ENCODE measurements at regions not wholly inside any gene's neighbourhood (a gene's known extent, or its start where the extent isn't known, plus 50 kb on each side); places are given as distances from the start of the nearest gene placed in this dataset.
"Not testable (repeated sequence)": the region's sequence is repeated elsewhere in the genome, so short reads cannot be mapped to it uniquely, and the experiment has no call there.

DNA sequence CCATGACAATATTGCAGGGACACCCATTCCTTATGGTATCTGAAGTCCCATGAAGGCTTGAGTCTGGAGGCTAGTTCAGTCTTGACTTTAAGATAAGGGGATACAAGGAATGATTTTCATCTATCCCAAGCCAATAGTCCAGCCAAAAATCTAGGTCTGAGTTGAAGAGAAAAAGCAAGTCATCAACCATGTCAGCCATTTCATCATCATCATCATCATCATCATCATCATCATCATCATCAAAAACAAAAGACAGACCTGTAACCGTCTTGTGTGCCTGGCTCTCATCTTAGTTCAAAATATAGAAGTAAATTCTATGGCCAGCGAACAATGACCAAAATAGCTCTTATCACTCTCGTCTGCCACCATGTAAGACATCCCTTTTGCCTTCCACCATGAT is 59.5 kb upstream of the FAM90A26 start:
- not testable (repeated sequence) for DNase-seq

DNA sequence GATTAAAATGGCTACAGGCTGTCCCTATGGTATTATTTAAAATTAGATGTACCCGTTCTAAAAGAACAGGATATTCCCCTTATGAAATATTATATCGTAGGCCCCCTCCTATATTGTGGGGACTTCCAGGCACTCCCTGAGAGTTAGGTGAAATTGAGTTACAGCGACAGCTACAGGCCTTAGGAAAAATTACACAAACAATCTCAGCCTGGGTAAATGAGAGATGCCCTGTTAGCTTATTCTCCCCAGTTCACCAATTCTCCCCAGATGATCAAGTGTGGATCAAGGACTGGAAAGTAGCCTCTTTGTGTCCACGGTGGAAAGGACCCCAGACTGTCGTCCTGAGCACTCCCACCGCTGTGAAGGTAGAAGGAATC is 67.1 kb upstream of the FAM90A26 start:
- DNase-seq, result not testable (repeated sequence)

DNA sequence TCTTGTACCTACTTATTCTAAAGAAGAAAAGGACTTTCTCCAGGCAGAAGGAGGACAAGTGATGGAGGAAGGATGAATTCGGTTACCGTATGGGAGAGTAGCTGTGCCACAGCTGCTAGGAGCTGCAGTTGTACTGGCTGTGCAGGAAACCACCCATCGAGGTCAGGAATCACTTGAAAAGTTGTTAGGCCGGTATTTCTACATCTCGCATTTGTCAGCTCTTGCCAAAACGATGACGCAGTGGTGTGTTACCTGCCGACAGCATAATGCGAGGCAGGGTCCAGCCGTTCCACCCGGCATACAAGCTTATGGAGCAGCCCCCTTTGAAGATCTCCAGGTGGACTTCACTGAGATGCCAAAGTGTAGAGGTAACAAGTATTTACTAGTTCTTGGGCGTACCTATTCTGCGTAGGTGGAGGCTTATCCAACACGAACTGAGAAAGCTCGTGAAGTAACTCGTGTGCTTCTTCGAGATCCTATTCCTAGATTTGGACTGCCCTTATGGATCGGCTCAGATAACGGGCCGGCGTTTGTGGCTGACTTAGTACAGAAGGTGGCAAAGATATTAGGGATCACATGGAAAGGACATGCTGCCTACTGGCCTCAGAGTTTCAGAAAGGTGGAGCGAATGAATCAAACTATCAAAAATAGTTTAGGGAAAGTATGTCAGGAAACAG is 67.6 kb upstream of the FAM90A26 start:
- not testable (repeated sequence) for DNase-seq

DNA sequence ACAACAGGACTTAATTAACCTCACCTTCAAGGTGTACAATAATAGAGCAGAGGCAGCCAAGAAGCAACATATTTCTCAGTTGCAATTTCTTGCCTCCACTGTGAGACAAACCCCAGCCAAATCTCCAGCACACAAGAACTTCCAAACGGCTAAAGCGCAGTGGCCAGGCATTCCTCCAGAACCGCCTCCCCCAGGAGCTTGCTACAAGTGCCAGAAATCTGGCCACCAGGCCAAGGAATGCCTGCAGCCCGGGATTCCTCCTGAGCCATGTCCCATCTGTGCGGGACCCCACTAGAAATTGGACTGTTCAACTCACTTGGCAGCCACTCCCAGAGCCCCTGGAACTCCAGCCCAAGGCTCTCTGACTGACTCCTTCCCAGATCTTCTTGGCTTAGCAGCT is 73.9 kb upstream of the FAM90A26 start:
- DNase-seq, result not testable (repeated sequence)

DNA sequence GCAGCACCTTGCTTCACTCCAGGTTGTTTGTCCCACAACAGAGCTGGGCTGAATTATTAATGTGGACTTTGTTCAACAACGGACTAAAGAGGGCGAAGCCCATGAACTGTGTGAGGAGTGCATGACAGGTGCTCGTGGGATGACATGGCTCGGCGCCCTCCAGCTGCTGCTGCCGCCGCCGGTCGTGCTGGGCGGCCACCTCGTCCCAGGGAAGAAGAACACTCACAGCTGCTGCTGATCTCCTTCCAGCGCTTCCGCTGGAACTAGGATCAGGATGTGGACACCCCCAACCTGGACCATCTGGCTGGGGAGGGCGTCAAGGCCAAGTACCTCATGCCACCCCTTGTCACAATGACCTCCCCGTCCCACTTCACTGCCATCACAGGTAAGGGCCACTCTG is 91.4 kb upstream of the FAM90A26 start:
- not testable (repeated sequence) for DNase-seq

DNA sequence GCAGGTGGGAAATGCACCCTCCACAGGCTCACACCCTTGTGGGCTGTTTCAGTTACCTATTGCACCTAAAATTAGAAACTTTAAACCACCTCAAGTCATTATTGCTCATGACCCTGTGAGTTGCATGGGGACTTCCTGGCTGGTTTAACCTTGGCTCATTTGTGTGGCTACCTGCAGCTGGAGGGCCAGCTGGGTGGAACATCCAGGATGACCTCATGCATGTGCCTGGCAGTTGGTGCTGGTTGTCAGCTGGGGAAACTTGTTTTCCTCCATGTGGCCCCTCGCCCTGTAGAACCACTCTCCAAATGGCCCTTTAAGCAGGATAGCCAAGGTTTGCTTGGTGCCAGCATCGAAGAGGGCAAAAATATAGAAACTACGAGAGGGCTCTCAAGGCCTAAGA is 93.2 kb upstream of the FAM90A26 start:
- not testable (repeated sequence) for DNase-seq

DNA sequence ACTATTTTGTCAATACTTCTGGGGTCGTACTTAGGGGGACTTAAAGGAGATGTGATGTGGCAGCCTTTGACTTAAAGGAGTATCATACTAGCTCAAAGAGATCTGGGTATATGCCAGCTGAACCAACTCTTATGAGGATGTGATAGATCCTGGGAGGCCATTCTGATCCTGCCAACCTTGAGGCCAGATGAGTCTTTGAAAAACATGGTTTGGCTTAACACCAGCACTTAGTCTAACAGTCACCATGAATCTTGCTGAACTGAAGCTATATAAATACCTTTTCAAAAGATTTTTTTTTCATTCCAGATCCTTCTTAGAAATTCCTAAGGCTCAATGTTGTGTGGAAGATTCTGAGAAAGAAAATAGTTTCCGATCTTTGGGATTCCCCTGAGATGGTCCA is 93.7 kb upstream of the FAM90A26 start:
- DNase-seq, result not testable (repeated sequence)

DNA sequence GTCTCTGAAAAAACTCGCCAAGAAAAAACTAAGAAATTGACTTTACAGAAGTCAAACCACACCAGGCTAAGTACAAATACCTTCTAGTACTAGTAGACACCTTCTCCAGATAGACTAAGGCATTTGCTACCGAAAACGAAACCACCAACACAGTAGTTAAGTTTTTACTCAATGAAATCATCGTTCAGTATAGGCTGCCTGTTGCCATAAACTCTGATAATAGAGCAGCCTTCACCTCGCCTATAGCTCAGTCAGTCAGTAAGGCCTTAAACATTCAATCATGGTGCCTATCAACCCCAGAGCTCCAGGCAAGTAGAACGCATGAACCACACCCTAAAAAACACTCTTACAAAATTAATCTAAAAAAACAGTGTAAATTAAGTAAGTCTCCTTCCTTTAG is 96.8 kb upstream of the FAM90A26 start:
- not testable (repeated sequence) for DNase-seq

DNA sequence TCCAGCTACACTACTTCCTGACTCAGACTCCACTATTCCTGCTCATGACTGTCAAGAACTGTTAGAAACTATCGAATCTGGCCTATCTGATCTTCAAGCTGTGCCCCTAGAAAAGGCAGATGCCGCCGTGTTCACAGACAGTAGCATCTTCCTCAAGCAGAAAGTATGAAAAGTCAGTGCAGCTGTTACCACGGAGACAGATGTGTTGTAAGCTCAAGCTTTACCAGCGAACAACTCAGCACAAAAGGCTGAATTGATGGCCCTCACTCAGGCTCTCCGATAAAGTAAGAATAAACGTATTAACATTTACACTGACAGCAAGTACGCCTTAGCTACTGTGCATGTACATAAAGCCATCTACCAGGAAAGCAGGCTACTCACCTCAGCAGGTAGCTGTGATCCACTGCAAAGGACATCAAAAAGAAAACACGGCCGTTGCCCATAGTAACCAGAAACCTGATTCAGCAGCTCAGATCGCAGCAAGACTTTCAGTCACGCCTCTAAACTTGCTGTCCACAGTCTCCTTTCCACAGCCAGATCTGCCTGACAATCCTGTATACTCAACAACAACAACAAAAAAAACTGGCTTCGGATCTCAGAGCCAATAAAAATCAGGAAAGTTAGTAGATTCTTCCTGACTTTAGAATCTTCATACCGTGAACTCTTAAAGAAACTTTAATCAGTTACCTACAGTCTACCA is 97.5 kb upstream of the FAM90A26 start:
- DNase-seq, result not testable (repeated sequence)

DNA sequence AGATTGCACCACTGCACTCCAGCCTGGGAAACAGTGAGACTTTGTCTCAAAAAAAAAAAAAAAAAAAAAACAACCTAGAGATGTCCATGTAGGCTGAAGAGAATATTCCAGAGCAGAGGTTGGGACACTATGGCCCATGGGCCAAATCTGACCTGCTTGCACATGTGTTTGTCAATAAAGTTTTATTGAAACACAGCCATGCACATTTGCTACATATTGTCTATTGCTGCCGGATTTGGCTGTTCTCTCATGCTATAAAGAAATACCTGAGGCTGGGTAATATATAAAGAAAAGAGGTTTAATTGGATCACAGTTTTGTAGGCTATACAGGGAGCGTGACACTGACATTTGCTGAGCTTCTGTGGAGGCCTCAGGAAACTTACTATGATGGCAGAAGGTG is 102.3 kb upstream of the FAM90A26 start:
- DNase-seq, result not testable (repeated sequence)

DNA sequence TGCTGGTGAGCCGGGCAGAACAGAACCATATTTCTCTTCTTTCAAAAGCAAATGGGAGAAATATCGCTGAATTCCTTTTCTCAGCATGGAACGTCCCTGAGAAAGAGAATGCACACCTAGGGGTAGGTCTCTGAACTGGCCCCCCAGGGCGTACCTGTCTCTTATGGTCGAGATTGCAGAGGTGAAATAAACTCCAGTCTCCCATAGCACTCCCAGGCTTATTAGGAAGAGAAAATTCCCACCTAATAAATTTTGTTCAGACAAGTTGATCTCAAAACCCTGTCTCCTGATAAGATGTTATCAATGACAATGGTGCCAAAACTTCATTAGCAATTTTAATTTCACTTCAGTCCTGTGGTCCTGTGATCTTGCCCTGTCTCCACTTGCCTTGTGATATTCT is 106.6 kb upstream of the FAM90A26 start:
- not testable (repeated sequence) for DNase-seq

DNA sequence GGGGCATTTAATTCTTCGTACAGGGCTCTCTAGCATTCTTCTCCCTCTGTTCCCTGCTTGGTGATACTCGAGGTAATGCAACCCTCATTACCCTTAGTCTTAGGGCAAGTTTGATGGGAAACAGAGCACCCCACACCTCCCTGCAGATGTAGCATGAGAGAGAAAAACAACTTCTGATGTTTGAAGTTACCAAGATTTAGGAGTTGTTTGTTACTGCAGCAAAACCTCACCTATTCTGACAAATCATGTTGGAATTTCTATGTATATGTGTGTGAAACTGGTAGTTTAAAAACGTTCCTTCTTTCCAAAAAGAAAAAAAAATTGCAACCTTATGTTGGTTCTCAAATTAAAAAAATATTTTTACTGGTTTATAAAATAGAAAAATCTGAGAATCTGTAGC is 145.3 kb upstream of the FAM90A26 start:
- not testable (repeated sequence) for DNase-seq

DNA sequence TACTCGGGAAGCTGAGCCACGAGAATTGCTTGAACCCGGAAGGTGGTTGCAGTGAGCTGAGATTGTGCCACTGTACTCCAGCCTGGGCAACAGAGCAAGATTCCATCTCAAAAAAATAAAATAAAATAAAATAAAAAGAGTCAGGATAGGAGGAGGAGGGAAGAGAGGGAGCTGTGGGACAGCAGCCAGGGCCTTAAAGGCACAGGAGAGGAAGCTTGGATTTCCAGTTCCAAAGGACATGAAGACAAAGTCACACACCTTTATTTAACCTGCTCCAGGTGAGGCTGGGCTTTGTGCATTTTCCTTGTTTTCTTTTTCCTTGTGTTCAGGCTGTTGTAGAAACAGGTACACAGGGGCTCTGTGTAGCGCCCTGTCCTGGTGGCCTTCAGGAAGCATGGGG is 138.2 kb upstream of the HMX1 start:
- DNase-seq, result not testable (repeated sequence)

DNA sequence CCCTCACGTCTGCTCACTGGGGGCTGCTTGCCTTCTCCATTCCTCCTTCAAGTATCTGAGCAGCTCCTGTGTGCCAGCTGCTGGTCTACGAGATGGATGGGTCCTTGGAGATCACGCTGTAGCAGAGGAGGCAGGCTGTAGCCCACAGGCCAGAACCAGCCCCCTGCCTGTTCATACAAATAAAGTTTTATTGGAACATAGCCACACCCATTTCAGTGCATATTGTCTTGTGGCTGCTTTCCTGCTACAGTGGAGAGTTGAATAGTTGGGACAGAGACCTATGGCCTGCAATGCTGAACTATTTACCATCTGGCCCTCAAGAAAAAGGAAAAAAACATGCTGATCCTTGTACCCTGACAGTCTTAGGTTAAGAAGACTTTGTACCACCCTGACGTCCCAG is 136.8 kb upstream of the HMX1 start:
- not testable (repeated sequence) for DNase-seq

DNA sequence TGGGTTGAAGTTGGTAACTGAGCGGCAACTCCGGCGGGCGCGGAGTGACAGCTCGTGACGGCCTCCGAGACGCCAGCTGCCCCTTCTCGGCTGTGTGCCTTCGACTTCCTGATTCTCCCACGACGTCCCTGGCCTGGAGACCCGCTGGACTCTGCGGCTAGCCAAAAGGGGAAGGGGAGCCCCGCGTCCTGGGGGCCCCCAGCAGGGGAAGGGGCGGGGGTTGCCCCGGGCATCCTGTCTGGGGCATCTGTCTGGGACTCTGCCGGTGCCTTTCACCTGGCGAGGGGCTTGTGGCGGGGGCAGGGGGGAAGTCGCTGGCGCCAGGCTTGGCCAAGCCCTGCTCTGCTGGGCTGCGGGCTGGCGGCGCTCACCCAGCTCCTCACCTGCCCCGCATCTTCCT is 129.5 kb upstream of the HMX1 start:
- not testable (repeated sequence) for DNase-seq

DNA sequence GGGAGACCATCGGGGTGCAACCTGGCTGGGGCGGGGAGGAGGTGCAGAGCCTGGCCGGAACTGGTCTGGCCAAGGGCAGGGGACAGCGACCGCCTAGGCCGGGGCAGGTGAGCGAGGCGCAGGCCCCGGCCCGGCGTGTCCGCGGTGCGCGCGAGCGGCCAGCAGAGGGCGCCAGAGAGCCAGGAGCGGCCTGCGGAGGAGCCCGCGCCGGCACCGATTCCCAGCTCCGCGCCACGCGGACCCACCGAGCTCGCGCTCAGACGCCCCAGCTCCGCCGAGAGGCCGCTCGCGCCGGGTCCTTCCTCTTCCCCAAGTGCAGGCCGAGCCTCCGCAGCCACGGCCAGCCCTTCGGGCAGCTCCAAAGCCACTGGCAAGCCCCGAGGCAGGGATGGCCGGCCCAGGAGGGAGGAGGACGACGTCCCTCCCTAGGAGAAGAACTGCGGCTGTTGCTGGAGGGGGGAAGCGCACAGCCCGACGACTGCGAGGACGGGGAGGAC is 128.9 kb upstream of the HMX1 start:
- peak; percentile 23 for DNase-seq

DNA sequence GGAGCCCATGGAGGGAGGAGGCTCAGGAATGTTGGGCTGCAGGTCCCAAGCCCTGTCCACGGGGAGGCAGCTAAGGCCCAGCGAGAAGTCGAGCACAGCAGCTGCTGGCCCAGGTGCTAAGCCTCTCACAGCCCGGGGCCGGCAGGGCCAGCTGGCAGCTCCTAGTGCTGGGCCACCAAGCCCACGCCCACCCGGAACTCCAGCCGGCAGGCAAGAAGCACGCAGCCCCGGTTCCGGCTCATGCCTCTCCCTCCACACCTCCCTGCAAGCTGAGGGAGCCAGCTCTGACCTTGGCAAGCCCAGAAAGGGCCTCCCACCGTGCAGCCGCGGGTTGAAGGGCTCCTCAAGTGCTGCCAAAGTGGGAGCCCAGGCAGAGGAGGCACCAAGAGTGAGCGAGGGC is 121.3 kb upstream of the HMX1 start:
- DNase-seq, result not testable (repeated sequence)

DNA sequence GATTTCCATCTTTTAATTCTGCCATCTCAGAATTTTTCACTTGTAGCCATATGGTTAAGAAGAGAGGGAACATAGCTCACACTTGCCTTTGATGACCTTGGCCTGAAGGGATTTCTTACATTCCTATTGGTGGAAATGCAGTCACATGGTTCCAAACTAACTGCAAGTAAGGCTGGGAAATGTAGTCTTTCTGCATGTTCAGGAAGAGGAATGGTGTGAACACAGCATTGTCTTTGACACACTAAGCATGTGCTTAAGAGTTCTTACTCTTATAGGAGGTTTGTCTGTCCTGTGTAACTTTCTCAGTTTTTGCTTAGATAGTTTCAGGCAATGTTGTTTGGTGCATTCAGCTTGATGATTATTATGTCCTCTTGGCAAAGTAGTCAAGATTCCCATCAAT is 119.8 kb upstream of the HMX1 start:
- DNase-seq, result not testable (repeated sequence)

DNA sequence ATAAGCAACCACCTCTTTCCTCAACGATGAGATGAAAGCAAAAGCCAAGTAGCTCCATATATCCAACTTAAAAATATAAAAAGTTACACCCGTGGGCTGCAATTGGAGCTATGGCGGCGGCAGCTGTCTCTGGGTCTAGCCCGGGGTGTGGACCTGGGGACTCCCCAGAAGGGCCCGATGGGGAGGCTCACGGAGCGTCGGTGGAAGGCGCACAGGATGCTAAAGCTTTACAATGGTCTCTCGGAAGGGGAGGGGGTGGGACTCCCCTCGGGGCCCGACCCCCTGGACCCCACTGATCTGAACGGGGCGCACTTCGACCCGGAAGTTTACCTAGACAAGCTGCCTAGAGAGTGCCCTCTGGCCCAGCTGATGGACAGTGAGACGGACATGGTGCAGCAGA is 118.7 kb upstream of the HMX1 start:
- not testable (repeated sequence) for DNase-seq

DNA sequence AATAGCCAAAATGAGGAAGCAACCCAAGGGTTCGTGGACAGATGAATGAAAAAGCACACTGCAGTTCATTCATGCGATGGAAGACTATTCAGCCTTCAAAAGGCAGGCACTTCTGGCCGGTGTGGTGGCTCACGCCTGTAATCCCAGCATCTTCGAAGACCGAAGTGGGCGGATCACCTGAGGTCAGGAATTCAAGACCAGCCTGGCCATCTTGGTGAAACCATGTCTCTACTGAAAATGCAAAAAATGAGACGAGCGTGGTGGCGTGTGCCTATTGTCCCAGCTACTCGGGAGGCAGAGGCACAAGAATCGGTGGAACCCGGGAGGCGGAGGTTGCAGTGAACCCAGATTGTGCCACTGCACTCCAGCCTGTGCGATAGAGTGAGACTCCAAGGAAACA is 114.1 kb upstream of the HMX1 start:
- DNase-seq, result not testable (repeated sequence)

DNA sequence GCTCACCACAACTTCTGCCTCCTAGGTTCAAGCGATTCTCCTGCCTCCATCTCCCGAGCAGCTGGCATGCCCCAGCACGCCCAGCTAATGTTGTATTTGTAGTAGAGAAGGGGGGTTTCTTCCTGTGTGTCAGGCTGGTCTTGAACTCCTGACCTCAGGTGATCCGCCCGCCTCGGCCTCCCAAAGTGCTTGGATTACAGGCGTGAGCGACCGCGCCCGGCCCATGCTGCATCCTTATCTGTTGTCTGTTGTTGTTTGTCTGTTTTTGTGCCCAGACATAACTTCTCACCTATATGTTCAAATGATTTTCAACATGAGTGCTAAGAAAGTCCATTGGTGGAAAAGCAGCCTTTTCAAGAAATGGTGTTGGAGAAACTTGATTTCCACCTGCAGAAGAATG is 113.0 kb upstream of the HMX1 start:
- DNase-seq, result not testable (repeated sequence)

DNA sequence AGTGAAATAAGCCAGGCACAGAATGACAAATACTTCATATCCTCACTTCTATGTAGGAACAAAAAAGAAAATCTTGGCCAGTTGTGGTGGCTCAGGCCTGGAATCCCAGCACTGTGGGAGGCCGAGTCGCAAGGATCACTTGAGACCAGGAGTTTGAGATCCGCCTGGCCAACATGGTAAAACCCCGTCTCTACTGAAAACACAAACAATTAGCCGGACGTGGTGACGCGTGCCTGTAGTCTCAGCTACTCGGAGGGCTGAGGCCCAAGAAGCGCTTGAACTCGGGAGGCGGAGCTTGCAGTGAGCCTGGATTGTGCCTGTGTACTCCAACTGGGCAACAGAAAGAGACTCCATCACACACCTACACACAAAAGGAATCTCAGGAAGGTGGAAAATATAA is 112.3 kb upstream of the HMX1 start:
- DNase-seq, result not testable (repeated sequence)

DNA sequence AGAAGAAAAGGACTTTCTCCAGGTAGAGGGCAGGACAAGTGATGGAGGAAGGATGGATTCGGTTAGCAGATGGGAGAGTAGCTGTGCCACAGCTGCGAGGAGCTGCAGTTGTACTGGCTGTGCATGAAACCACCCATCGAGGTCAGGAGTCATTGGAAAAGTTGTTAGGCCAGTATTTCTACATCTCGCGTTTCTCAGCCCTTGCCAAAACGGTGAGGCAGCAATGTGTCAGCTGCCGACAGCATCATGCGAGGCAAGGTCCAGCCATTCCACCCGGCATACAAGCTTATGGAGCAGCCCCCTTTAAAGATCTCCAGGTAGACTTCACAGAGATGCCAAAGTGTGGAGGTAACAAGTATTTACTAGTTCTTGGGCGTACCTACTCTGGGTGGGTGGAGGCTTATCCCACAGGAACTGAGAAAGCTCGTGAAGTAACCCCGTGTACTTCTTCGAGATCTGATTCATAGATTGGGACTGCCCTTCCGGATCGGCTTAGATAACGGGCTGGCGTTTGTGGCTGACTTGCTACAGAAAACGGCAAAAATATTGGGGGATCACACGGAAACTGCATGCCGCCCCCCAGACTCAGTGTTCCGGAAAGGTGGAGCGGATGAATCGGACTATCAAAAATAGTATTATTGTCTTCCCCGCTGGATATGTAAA is 105.0 kb upstream of the HMX1 start:
- DNase-seq, result not testable (repeated sequence)

DNA sequence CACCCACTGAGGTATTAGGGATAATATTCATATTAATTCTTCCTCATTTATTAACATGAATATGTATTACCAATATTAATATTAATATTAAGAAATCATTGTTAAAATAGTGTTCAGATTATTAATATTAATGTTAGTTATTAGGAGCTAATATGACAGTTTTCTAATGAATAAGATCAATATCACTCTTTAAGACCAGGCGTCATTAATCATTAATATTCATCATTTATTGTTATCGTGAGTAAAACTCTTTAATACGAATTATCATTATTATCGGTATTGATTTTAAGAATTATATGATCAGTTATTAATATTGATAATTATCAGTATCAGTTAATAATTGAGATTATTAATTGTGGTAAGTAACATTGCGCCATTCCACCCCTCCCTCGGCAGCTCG is 101.0 kb upstream of the HMX1 start:
- not testable (repeated sequence) for DNase-seq
